Upper lobe of left lung (tissue), 4 donors: ENCODE measurements at regions not wholly inside any gene's neighbourhood (a gene's known extent, or its start where the extent isn't known, plus 50 kb on each side); places are given as distances from the start of the nearest gene placed in this dataset.

Source experiments
- POLR2A ChIP-seq, 4 donors: fragments of 450-650 bp; IDR thresholded peaks; one replicate each; pipeline ENCODE4 v1.5.1; 2016 to 2017; ENCODE audit warnings: antibody characterized with exemption in 4 of 4, mild to moderate bottlenecking in 2 of 4
- TF ChIP-seq, protein P1 (sequence below), 6 experiments: fragments of 450-650 bp in 4 of 6; fragments of 200-600 bp in 2 of 6; sonication (generic) in 2 of 6; IDR thresholded peaks; one replicate each; pipeline ENCODE4 v1.5.1; 2016 to 2019; ENCODE audit warnings: antibody characterized with exemption in 6 of 6

DNA sequence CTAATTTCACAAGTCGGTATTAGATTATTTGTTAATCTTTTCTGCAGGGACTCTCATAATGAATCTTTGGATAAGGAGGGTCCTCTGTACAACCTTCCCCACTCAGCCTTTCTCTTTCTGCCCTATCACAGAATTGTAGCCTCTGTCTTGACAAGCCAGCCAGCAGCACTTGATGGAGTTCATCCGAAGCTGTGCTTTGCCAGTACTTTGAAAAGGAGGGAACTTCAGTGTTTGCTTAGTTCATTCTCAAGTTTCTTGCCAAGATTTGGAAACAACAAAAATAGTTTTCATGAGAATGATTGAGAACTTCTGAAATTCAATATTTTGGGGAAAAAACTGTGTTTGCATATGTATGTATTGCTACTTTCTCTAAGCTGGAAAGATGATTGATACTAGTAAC lies 69.3 kb upstream of the HMGB1 start:
- TF ChIP-seq, protein P1, sequence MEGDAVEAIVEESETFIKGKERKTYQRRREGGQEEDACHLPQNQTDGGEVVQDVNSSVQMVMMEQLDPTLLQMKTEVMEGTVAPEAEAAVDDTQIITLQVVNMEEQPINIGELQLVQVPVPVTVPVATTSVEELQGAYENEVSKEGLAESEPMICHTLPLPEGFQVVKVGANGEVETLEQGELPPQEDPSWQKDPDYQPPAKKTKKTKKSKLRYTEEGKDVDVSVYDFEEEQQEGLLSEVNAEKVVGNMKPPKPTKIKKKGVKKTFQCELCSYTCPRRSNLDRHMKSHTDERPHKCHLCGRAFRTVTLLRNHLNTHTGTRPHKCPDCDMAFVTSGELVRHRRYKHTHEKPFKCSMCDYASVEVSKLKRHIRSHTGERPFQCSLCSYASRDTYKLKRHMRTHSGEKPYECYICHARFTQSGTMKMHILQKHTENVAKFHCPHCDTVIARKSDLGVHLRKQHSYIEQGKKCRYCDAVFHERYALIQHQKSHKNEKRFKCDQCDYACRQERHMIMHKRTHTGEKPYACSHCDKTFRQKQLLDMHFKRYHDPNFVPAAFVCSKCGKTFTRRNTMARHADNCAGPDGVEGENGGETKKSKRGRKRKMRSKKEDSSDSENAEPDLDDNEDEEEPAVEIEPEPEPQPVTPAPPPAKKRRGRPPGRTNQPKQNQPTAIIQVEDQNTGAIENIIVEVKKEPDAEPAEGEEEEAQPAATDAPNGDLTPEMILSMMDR (IDR thresholded peaks at IDR 0.05), result no peak
- no peak for TF ChIP-seq POLR2A (IDR thresholded peaks at IDR 0.05)
